SK-N-SH (cell line): ENCODE measurements at regions not wholly inside any gene's neighbourhood (a gene's known extent, or its start where the extent isn't known, plus 50 kb on each side); places are given as distances from the start of the nearest gene placed in this dataset.

Source experiments
- CTCF ChIA-PET: fragments of 300-600, 350-600 bp; formaldehyde crosslinking; extraction: SDS; loops from one replicate; lab custom pipeline; 2021; lab: Yijun Ruan, JAX
- POLR2A ChIA-PET: fragments of 350-600 bp; sonication (Branson Sonifier 250); formaldehyde crosslinking; extraction: SDS; loops from one replicate; lab custom pipeline; 2020; ENCODE audit warnings: antibody characterized with exemption, inconsistent platforms; lab: Yijun Ruan, JAX
- DNase-seq: peaks from one replicate; pipeline ENCODE4 v3.0.0; 2012
- H2AFZ ChIP-seq: fragments of 200-600 bp; sonication (generic); 2 replicates; pipeline ENCODE4 v1.8.1; 2016; ENCODE audit warnings: antibody characterized with exemption, mild to moderate bottlenecking, low read depth
- H3F3A ChIP-seq: fragments of 200-600 bp; sonication (generic); replicated peaks from 2 replicates; pipeline ENCODE3; 2016; ENCODE audit warnings: antibody characterized with exemption, mild to moderate bottlenecking; ENCODE audit not compliant: insufficient read depth
- H3K27ac ChIP-seq, 2 experiments: fragments of 200-500 bp in 1 of 2; fragments of 200-600 bp in 1 of 2; sonication (Bioruptor generic) in 1 of 2; sonication (generic), shearing (Covaris generic) in 1 of 2; 2 replicates each; pipeline versions ENCODE4 v1.5.1 to v1.6.1; 2014 to 2016; ENCODE audit warnings: low read depth in 2 of 2, inconsistent platforms in 1 of 2, low read length in 1 of 2, mild to moderate bottlenecking in 1 of 2, mixed read lengths in 1 of 2
- H3K27me3 ChIP-seq: fragments of 200-600 bp; sonication (generic), shearing (Covaris generic); 2 replicates; pipeline ENCODE4 v1.6.1; 2016; ENCODE audit warnings: mixed run types; ENCODE audit not compliant: insufficient read depth
- H3K36me3 ChIP-seq, 2 experiments: fragments of 200-500 bp in 1 of 2; fragments of 200-600 bp in 1 of 2; sonication (Bioruptor generic) in 1 of 2; sonication (generic) in 1 of 2; replicated peaks in 1 of 2; 2 replicates each; pipeline versions ENCODE3 to v1.5.1; 2014 to 2016; ENCODE audit warnings: low read length in 1 of 2, mild to moderate bottlenecking in 1 of 2; ENCODE audit not compliant: insufficient read depth in 2 of 2, control insufficient read depth in 1 of 2
- H3K4me1 ChIP-seq, 2 experiments: fragments of 200-500 bp in 1 of 2; fragments of 200-600 bp in 1 of 2; sonication (Bioruptor generic) in 1 of 2; sonication (generic), shearing (Covaris generic) in 1 of 2; 2 replicates each; pipeline versions ENCODE4 v1.5.1 to v1.6.1; 2014 to 2016; ENCODE audit warnings: low read depth in 1 of 2, low read length in 1 of 2, mixed run types in 1 of 2; ENCODE audit not compliant: insufficient read depth in 2 of 2, control insufficient read depth in 1 of 2
- H3K4me2 ChIP-seq: fragments of 200-600 bp; sonication (generic), shearing (Covaris generic); 2 replicates; pipeline ENCODE4 v1.6.1; 2017; ENCODE audit warnings: mixed run types
- H3K4me3 ChIP-seq, 2 experiments: fragments of 200-500 bp in 1 of 2; fragments of 200-600 bp in 1 of 2; sonication (Bioruptor generic) in 1 of 2; sonication (generic), shearing (Covaris generic) in 1 of 2; 2 replicates each; pipeline versions ENCODE4 v1.5.1 to v1.8.1; 2014 to 2016; ENCODE audit warnings: low read depth in 2 of 2, inconsistent platforms in 1 of 2, low read length in 1 of 2, mild to moderate bottlenecking in 1 of 2, mixed read lengths in 1 of 2, moderate library complexity in 1 of 2
- H3K79me2 ChIP-seq: fragments of 200-600 bp; sonication (generic); 2 replicates; pipeline ENCODE4 v1.8.1; 2017; ENCODE audit warnings: mild to moderate bottlenecking; ENCODE audit not compliant: insufficient read depth
- H3K9ac ChIP-seq: fragments of 200-600 bp; sonication (generic); 2 replicates; pipeline ENCODE4 v1.6.1; 2017; ENCODE audit warnings: mixed run types
- H3K9me2 ChIP-seq: fragments of 200-600 bp; sonication (generic); 2 replicates; pipeline ENCODE4 v1.6.1; 2017; ENCODE audit warnings: mixed run types
- H3K9me3 ChIP-seq: fragments of 200-600 bp; sonication (generic); 2 replicates; pipeline ENCODE4 v1.6.1; 2017; ENCODE audit warnings: mixed run types, mild to moderate bottlenecking, moderate library complexity
- H4K20me1 ChIP-seq: fragments of 200-600 bp; sonication (generic); 2 replicates; pipeline ENCODE4 v1.6.1; 2017; ENCODE audit warnings: mild to moderate bottlenecking, mixed run types; ENCODE audit not compliant: insufficient read depth
- EP300 ChIP-seq, 2 experiments: IDR thresholded peaks; 2 replicates each; pipeline versions ENCODE4 v1.4.0 to v1.6.1; 2012; ENCODE audit warnings: borderline replicate concordance in 1 of 2, low read depth in 1 of 2, low read length in 1 of 2
- FOXM1 ChIP-seq: IDR thresholded peaks from 2 replicates; pipeline ENCODE4 v1.4.0; 2012; ENCODE audit warnings: low read depth, mild to moderate bottlenecking
- GABPA ChIP-seq: IDR thresholded peaks from 2 replicates; pipeline ENCODE4 v1.4.0; 2012; ENCODE audit warnings: low read depth, mild to moderate bottlenecking
- GATA2 ChIP-seq: sonication (generic); formaldehyde crosslinking; IDR thresholded peaks from 2 replicates; pipeline ENCODE4 v1.5.0; 2020; ENCODE audit warnings: mild to moderate bottlenecking, missing genetic modification reagents
- MEF2A ChIP-seq: IDR thresholded peaks from 2 replicates; pipeline ENCODE4 v1.4.0; 2012; ENCODE audit warnings: low read depth, borderline replicate concordance
- PBX3 ChIP-seq: IDR thresholded peaks from 2 replicates; pipeline ENCODE4; 2012
- RAD21 ChIP-seq: IDR thresholded peaks from 2 replicates; pipeline ENCODE4 v1.6.1; 2012; ENCODE audit warnings: mild to moderate bottlenecking, low read length
- SIN3A ChIP-seq: IDR thresholded peaks from 2 replicates; pipeline ENCODE4 v1.6.1; 2012; ENCODE audit warnings: low read depth, mild to moderate bottlenecking, low read length, moderate library complexity, borderline replicate concordance
- SMC3 ChIP-seq: IDR thresholded peaks from 2 replicates; pipeline ENCODE4 v1.6.1; 2012; ENCODE audit warnings: low read depth, low read length, improper control_type of control experiment
- TCF12 ChIP-seq: IDR thresholded peaks from 2 replicates; pipeline ENCODE4 v1.4.0; 2012
- TEAD4 ChIP-seq: IDR thresholded peaks from 2 replicates; pipeline ENCODE4 v1.4.0; 2012; ENCODE audit warnings: mild to moderate bottlenecking, borderline replicate concordance; ENCODE audit not compliant: insufficient read depth
- USF1 ChIP-seq: IDR thresholded peaks from 2 replicates; pipeline ENCODE4 v1.4.0; 2012; ENCODE audit warnings: low read depth, borderline replicate concordance
- WGBS: methylation state at CpG from one replicate; pipeline ENCODE4 v1.1.6; 2017; ENCODE audit warnings: low lambda C conversion rate; 5-methylcytosine and 5-hydroxymethylcytosine counted together

GRCh38 chr18:30625961-30626360 lies 416.6 kb downstream of the DSC3 start:
- H3K4me3 ChIP-seq, result no peak overlapping the region
- no peaks in the 10 kb centered on the region for H3K9me3 ChIP-seq
- TF ChIP-seq SIN3A, result no peak
- no peak for TF ChIP-seq RAD21
- no peak for TF ChIP-seq MEF2A
- no peak for TF ChIP-seq GATA2
- no peak for TF ChIP-seq PBX3
- no peak for TF ChIP-seq TCF12
- no peak for TF ChIP-seq USF1
- no peaks in the 10 kb centered on the region for H3K36me3 ChIP-seq
- H2AFZ ChIP-seq, result no peak overlapping the region
- H3K9ac ChIP-seq, result no peak overlapping the region
- no peak overlapping the region for H3K27ac ChIP-seq
- H3K4me2 ChIP-seq, result no peak overlapping the region
- no peaks in the 10 kb centered on the region for H3K9me2 ChIP-seq
- no peaks in the 10 kb centered on the region for H3F3A ChIP-seq
- no peak for DNase-seq
- WGBS, result 0% methylated on average over 3 of the region's 3 CpGs
- H3K79me2 ChIP-seq, result no peaks in the 10 kb centered on the region
- POLR2A ChIA-PET, result no interaction called here
- CTCF ChIA-PET, result interaction anchor here (1.7 kb wide), 1 partner anchor 11 kb away, joined by 5 read pairs; no protein-coding TSS in a partner anchor
- no peaks in the 10 kb centered on the region for H3K27me3 ChIP-seq
- H3K4me1 ChIP-seq, result no peaks in the 10 kb centered on the region
- no peaks in the 10 kb centered on the region for H4K20me1 ChIP-seq

- no peaks in the 10 kb centered on the region for H4K20me1 ChIP-seq
- no peaks in the 10 kb centered on the region for H3K9me3 ChIP-seq
- POLR2A ChIA-PET, result no interaction called here
- no peaks in the 10 kb centered on the region for H3K79me2 ChIP-seq
- no peaks in the 10 kb centered on the region for H3K27me3 ChIP-seq
- no peaks in the 10 kb centered on the region for H3K36me3 ChIP-seq
- H3F3A ChIP-seq, result no peaks in the 10 kb centered on the region
- no peaks in the 10 kb centered on the region for H3K9me2 ChIP-seq
- no peak overlapping the region for H3K9ac ChIP-seq
- WGBS, result 15% methylated on average over 5 of the region's 5 CpGs
- no peak overlapping the region for H3K4me2 ChIP-seq
- no peak for TF ChIP-seq TEAD4
- TF ChIP-seq EP300 (IDR thresholded peaks at IDR 0.05; ENCODE audit: borderline replicate concordance in 1 of 2, low read depth in 1 of 2, low read length in 1 of 2), result no peak
- no peak for TF ChIP-seq FOXM1
- DNase-seq, result no peak
- no peak overlapping the region for H3K4me3 ChIP-seq
- H3K27ac ChIP-seq, result no peak overlapping the region
- no peak overlapping the region for H2AFZ ChIP-seq
- CTCF ChIA-PET, result interaction anchor here (0.6 kb wide), 1 partner anchor 11 kb away, joined by 3 read pairs; no protein-coding TSS in a partner anchor
- H3K4me1 ChIP-seq, result no peaks in the 10 kb centered on the region
These were observed 419.0 kb downstream of the DSC3 start for GRCh38 chr18:30623401-30624065.

- DNase-seq, result no peak
- POLR2A ChIA-PET, result no interaction called here
- Histone ChIP-seq H3K9ac (no peak overlapping the region), H3K27ac (no peak overlapping the region), H3K9me2 (no peaks in the 10 kb centered on the region), H3K4me2 (no peak overlapping the region), H4K20me1 (no peaks in the 10 kb centered on the region), H2AFZ (no peak overlapping the region), H3F3A (no peaks in the 10 kb centered on the region), H3K36me3 (no peaks in the 10 kb centered on the region), H3K79me2 (no peaks in the 10 kb centered on the region), H3K9me3 (no peaks in the 10 kb centered on the region), H3K27me3 (no peaks in the 10 kb centered on the region), H3K4me1 (no peaks in the 10 kb centered on the region), H3K4me3 (no peak overlapping the region)
- CTCF ChIA-PET, result no interaction called here
- no peak for TF ChIP-seq GABPA
- no peak for TF ChIP-seq SMC3
- 4% methylated on average over 6 of the region's 6 CpGs for WGBS
These were observed 419.9 kb downstream of the DSC3 start for GRCh38 chr18:30622635-30623034.
